ENCODE measurements at regions not wholly inside any gene's neighbourhood (a gene's known extent, or its start where the extent isn't known, plus 50 kb on each side); places are given as distances from the start of the nearest gene placed in this dataset.

DNA sequence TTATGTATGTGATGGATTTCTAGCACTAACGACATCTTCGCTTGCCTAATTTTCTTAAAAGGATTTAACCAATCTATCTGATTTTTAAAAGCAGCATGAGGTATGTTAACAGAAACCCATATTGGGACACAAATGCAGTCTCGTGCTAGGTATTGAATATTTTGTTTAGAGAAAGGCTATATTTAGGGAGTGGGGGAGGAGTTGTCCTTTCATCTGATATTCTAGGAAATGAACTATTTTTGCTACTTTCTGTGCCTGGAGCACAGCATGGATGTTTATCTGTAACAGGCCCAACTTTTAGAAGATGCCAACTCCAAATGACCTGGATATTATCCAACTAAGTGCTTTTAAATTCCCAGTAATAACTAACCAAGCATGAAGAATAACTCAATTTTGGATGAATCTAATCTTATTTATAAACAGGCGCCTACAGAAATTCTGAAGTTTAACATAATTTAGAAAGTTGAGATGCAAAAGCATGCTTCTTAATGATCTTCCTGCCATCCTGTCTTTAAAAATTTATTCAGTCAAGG lies 317.1 kb upstream of the CHD6 start:
- TF ChIP-seq CTCF (IDR thresholded peaks at IDR 0.05) (no peak), POLR2A (IDR thresholded peaks at IDR 0.05) (no peak), POLR2AphosphoS5 (IDR thresholded peaks at IDR 0.05; ENCODE audit: insufficient read depth in 1 of 2, low read depth in 1 of 2) (no peak)

All from vagina (tissue), 2 donors.